ENCODE measurements at regions not wholly inside any gene's neighbourhood (a gene's known extent, or its start where the extent isn't known, plus 50 kb on each side); places are given as distances from the start of the nearest gene placed in this dataset.
"Not testable (repeated sequence)": the region's sequence is repeated elsewhere in the genome, so short reads cannot be mapped to it uniquely, and the experiment has no call there.

GRCh38 chr5:158496624-158497023 lies 603.1 kb downstream of the EBF1 start:
- no peak for TF ChIP-seq CTCF (IDR thresholded peaks at IDR 0.05)
- H3K4me3 ChIP-seq: no peak overlapping the region
- H3K27me3 ChIP-seq: no peaks in the 10 kb centered on the region
- DNase-seq (no peak), ATAC-seq (no peak)
- intact Hi-C loops (cut with DNase I): no loop called here
- 90 to 91% methylated on average over 3 of the region's 3 CpGs for WGBS, 2 donors
- H3K27ac ChIP-seq: no peak overlapping the region
- no peaks in the 10 kb centered on the region for H3K36me3 ChIP-seq
- H3K4me1 ChIP-seq: peaks cover 0 to 29% (median 6%) of the 10 kb centered on the region in 9 donors
- H3K9me3 ChIP-seq: peaks cover 0 to 5% (median 0%) of the 10 kb centered on the region in 11 donors

- WGBS, 2 donors: 93 to 94% methylated on average over 2 of the region's 2 CpGs
- Histone ChIP-seq H3K36me3 (no peaks in the 10 kb centered on the region), H3K27me3 (no peaks in the 10 kb centered on the region), H3K27ac (no peak overlapping the region), H3K4me1 (peaks cover 0 to 17% (median 6%) of the 10 kb centered on the region in 9 donors), H3K4me3 (no peak overlapping the region), H3K9me3 (peaks cover 0 to 5% (median 0%) of the 10 kb centered on the region in 11 donors)
- no peak for ATAC-seq
- TF ChIP-seq CTCF (IDR thresholded peaks at IDR 0.05): no peak
- DNase-seq: no peak
- intact Hi-C loops (cut with DNase I): no loop called here
Measured at GRCh38 chr5:158494541-158494940, 605.2 kb downstream of the EBF1 start.

GRCh38 chr5:158494044-158494443 lies 605.7 kb downstream of the EBF1 start:
- H3K27me3 ChIP-seq; H3K4me3 ChIP-seq; DNase-seq; H3K36me3 ChIP-seq; ATAC-seq; H3K27ac ChIP-seq; intact Hi-C loops (cut with DNase I); H3K9me3 ChIP-seq: not testable (repeated sequence)
- peaks cover 0 to 12% (median 4%) of the 10 kb centered on the region in 9 donors for H3K4me1 ChIP-seq
- WGBS, 2 donors: 99 to 100% methylated on average over 2 of the region's 2 CpGs

GRCh38 chr5:158492841-158493242 lies 606.9 kb downstream of the EBF1 start:
- H3K27me3 ChIP-seq: no peaks in the 10 kb centered on the region
- DNase-seq (no peak), ATAC-seq (no peak)
- H3K4me3 ChIP-seq: no peak overlapping the region
- no peak for TF ChIP-seq CTCF (IDR thresholded peaks at IDR 0.05)
- WGBS, 2 donors: 76 to 78% methylated on average over 3 of the region's 3 CpGs
- H3K9me3 ChIP-seq: peaks cover 0 to 5% (median 0%) of the 10 kb centered on the region in 11 donors
- H3K36me3 ChIP-seq: no peaks in the 10 kb centered on the region
- peaks cover 0 to 10% (median 0%) of the 10 kb centered on the region in 9 donors for H3K4me1 ChIP-seq
- no peak overlapping the region for H3K27ac ChIP-seq
- intact Hi-C loops (cut with DNase I): no loop called here

- H3K4me1 ChIP-seq: peaks cover 0 to 15% (median 0%) of the 10 kb centered on the region in 9 donors
- TF ChIP-seq CTCF (IDR thresholded peaks at IDR 0.05): no peak
- no peaks in the 10 kb centered on the region for H3K27me3 ChIP-seq
- H3K9me3 ChIP-seq: peaks cover 0 to 5% (median 0%) of the 10 kb centered on the region in 11 donors
- no peaks in the 10 kb centered on the region for H3K36me3 ChIP-seq
- ATAC-seq (no peak), DNase-seq (no peak)
- no peak overlapping the region for H3K27ac ChIP-seq
- intact Hi-C loops (cut with DNase I): no loop called here
- no peak overlapping the region for H3K4me3 ChIP-seq
Measured at GRCh38 chr5:158492136-158492535, 607.6 kb downstream of the EBF1 start.
